DOHH2 (cell line): ENCODE measurements at regions not wholly inside any gene's neighbourhood (a gene's known extent, or its start where the extent isn't known, plus 50 kb on each side); places are given as distances from the start of the nearest gene placed in this dataset.

ENCODE experiments used
- CTCF ChIP-seq: fragments of 200-600 bp; sonication (generic); IDR thresholded peaks from one replicate; pipeline ENCODE4 v1.5.1; 2014; ENCODE audit warnings: antibody characterized with exemption, mild to moderate bottlenecking, low read depth, low read length; ENCODE audit not compliant: poor library complexity, severe bottlenecking
- EZH2phosphoT487 ChIP-seq: fragments of 200-600 bp; sonication (generic); IDR thresholded peaks from 2 replicates; pipeline ENCODE4 v1.6.1; 2017; ENCODE audit warnings: borderline replicate concordance, mild to moderate bottlenecking, antibody characterized with exemption, low read length, moderate library complexity, mixed read lengths

- TF ChIP-seq CTCF (no peak), EZH2phosphoT487 (no peak)
Observed at GRCh38 chr6:125662296-125662695, 87.1 kb upstream of the HEY2 start.
